ENCODE measurements at regions not wholly inside any gene's neighbourhood (a gene's known extent, or its start where the extent isn't known, plus 50 kb on each side); places are given as distances from the start of the nearest gene placed in this dataset.
"Not testable (repeated sequence)": the region's sequence is repeated elsewhere in the genome, so short reads cannot be mapped to it uniquely, and the experiment has no call there.

- Mint-ChIP-seq H3K4me1 (peaks cover 66% of the 10 kb centered on the region), H3K4me3 (peak overlapping the region; percentile 24)
- H3K36me3 Mint-ChIP-seq; H2AFZ ChIP-seq (replicated peaks); H3K9me3 Mint-ChIP-seq; H3K36me3 ChIP-seq; H3K27ac Mint-ChIP-seq; H3K27ac ChIP-seq; H3F3A ChIP-seq (ENCODE audit: low read depth); H3K27me3 ChIP-seq; H3K27me3 Mint-ChIP-seq (ENCODE audit: insufficient read depth, low read depth); H3K4me3 ChIP-seq; H3K9ac ChIP-seq; DNase-seq (ENCODE audit: low spot score); H3K9me3 ChIP-seq (ENCODE audit: low read depth); H4K20me1 ChIP-seq (ENCODE audit: low read depth); H3K4me2 ChIP-seq; H3K79me2 ChIP-seq (ENCODE audit: low read depth): not testable (repeated sequence)
- H3K4me1 ChIP-seq, result peaks cover 20% of the 10 kb centered on the region
These were observed 124.6 kb upstream of the SULF2 start for GRCh38 chr20:47909696-47910369.

- not testable (repeated sequence) for H3K27ac ChIP-seq; H3K9me3 ChIP-seq (ENCODE audit: low read depth); H3K27me3 ChIP-seq; H4K20me1 ChIP-seq (ENCODE audit: low read depth); H3K36me3 ChIP-seq; DNase-seq (ENCODE audit: low spot score); H3K4me3 Mint-ChIP-seq; H3K4me3 ChIP-seq; H3K79me2 ChIP-seq (ENCODE audit: low read depth); H3K27me3 Mint-ChIP-seq (ENCODE audit: insufficient read depth, low read depth); H2AFZ ChIP-seq (replicated peaks); H3K9me3 Mint-ChIP-seq; H3K36me3 Mint-ChIP-seq; H3F3A ChIP-seq (ENCODE audit: low read depth); H3K9ac ChIP-seq
- peaks cover 20% of the 10 kb centered on the region for H3K4me1 ChIP-seq
- Mint-ChIP-seq H3K27ac (peak overlapping the region; percentile 72), H3K4me1 (peaks cover 72% of the 10 kb centered on the region)
- peak overlapping the region; percentile 27 for H3K4me2 ChIP-seq
These were observed 123.2 kb upstream of the SULF2 start for GRCh38 chr20:47908361-47909035.

GRCh38 chr20:47907951-47908350 is 122.7 kb upstream of the SULF2 start:
- H3K79me2 ChIP-seq (ENCODE audit: low read depth); H3F3A ChIP-seq (ENCODE audit: low read depth); H3K36me3 ChIP-seq; H3K27ac ChIP-seq; H3K4me3 ChIP-seq; H3K27me3 ChIP-seq; DNase-seq (ENCODE audit: low spot score); H3K9me3 Mint-ChIP-seq; H3K27me3 Mint-ChIP-seq (ENCODE audit: insufficient read depth, low read depth); H4K20me1 ChIP-seq (ENCODE audit: low read depth); H3K9me3 ChIP-seq (ENCODE audit: low read depth); H3K27ac Mint-ChIP-seq; H3K9ac ChIP-seq; H2AFZ ChIP-seq (replicated peaks); H3K36me3 Mint-ChIP-seq: not testable (repeated sequence)
- Histone ChIP-seq H3K4me1 (peaks cover 20% of the 10 kb centered on the region), H3K4me2 (peak overlapping the region; percentile 27)
- Mint-ChIP-seq H3K4me3 (peak overlapping the region; percentile 34), H3K4me1 (peaks cover 68% of the 10 kb centered on the region)

GRCh38 chr20:47907031-47907675 is 121.9 kb upstream of the SULF2 start:
- TF ChIP-seq CTCF (IDR thresholded peaks at IDR 0.05), result no peak
- TF ChIP-seq EZH2phosphoT487 (IDR thresholded peaks at IDR 0.05), result no peak
- no peak for TF ChIP-seq EZH2 (IDR thresholded peaks at IDR 0.05)
- Histone ChIP-seq H3K4me3 (no peak overlapping the region), H3K27ac (no peak overlapping the region), H3K4me2 (no peak overlapping the region), H3K79me2 (ENCODE audit: low read depth) (no peaks in the 10 kb centered on the region), H3F3A (ENCODE audit: low read depth) (no peaks in the 10 kb centered on the region), H3K27me3 (no peaks in the 10 kb centered on the region), H4K20me1 (ENCODE audit: low read depth) (no peaks in the 10 kb centered on the region), H3K9me3 (ENCODE audit: low read depth) (no peaks in the 10 kb centered on the region), H3K36me3 (no peaks in the 10 kb centered on the region), H3K4me1 (peaks cover 20% of the 10 kb centered on the region), H3K9ac (no peak overlapping the region), H2AFZ (replicated peaks) (no peak overlapping the region)
- DNase-seq (ENCODE audit: low spot score), result peak; percentile 13
- Mint-ChIP-seq H3K36me3 (no peaks in the 10 kb centered on the region), H3K4me1 (peaks cover 64% of the 10 kb centered on the region), H3K27me3 (ENCODE audit: insufficient read depth, low read depth) (peaks cover 4% of the 10 kb centered on the region), H3K27ac (no peak overlapping the region), H3K4me3 (peak overlapping the region; percentile 34), H3K9me3 (no peaks in the 10 kb centered on the region)
